ENCODE measurements at regions not wholly inside any gene's neighbourhood (a gene's known extent, or its start where the extent isn't known, plus 50 kb on each side); places are given as distances from the start of the nearest gene placed in this dataset.

- DNase-seq (ENCODE audit: low read depth) = no peak
Measured at GRCh38 chr7:156074982-156075615, 262.8 kb upstream of the SHH start.

GRCh38 chr7:156074084-156074483 is 261.8 kb upstream of the SHH start:
- DNase-seq (ENCODE audit: low read depth) = no peak

GRCh38 chr7:156073366-156074052 is 261.2 kb upstream of the SHH start:
- DNase-seq (ENCODE audit: low read depth) = no peak

- DNase-seq (ENCODE audit: low read depth) = no peak
Measured at GRCh38 chr7:156071612-156072011, 259.3 kb upstream of the SHH start.

GRCh38 chr7:156069891-156070290 is 257.6 kb upstream of the SHH start:
- DNase-seq (ENCODE audit: low read depth) = no peak

- no peak for DNase-seq (ENCODE audit: low read depth)
Measured at GRCh38 chr7:156067156-156067555, 254.9 kb upstream of the SHH start.

- no peak for DNase-seq (ENCODE audit: low read depth)
Measured at GRCh38 chr7:156065400-156065799, 253.1 kb upstream of the SHH start.

GRCh38 chr7:156064971-156065386 is 252.7 kb upstream of the SHH start:
- DNase-seq (ENCODE audit: low read depth) = peak; percentile 76

GRCh38 chr7:156063241-156063810 is 251.1 kb upstream of the SHH start:
- DNase-seq (ENCODE audit: low read depth) = no peak

GRCh38 chr7:156062286-156062685 is 250.0 kb upstream of the SHH start:
- DNase-seq (ENCODE audit: low read depth) = no peak

GRCh38 chr7:156061689-156062255 is 249.5 kb upstream of the SHH start:
- no peak for DNase-seq (ENCODE audit: low read depth)

- no peak for DNase-seq (ENCODE audit: low read depth)
Measured at GRCh38 chr7:156060925-156061324, 248.7 kb upstream of the SHH start.

- DNase-seq (ENCODE audit: low read depth) = no peak
Measured at GRCh38 chr7:156059369-156059768, 247.1 kb upstream of the SHH start.

- peak; percentile 37 for DNase-seq (ENCODE audit: low read depth)
Measured at GRCh38 chr7:156058248-156058647, 246.0 kb upstream of the SHH start.

GRCh38 chr7:156056534-156056933 is 244.3 kb upstream of the SHH start:
- DNase-seq (ENCODE audit: low read depth) = no peak

GRCh38 chr7:156055206-156055822 is 243.1 kb upstream of the SHH start:
- DNase-seq (ENCODE audit: low read depth) = peak; percentile 77

- no peak for DNase-seq (ENCODE audit: low read depth)
Measured at GRCh38 chr7:156051884-156052283, 239.6 kb upstream of the SHH start.

GRCh38 chr7:156050636-156051569 is 238.6 kb upstream of the SHH start:
- no peak for DNase-seq (ENCODE audit: low read depth)

GRCh38 chr7:156049366-156049765 is 237.1 kb upstream of the SHH start:
- no peak for DNase-seq (ENCODE audit: low read depth)

- no peak for DNase-seq (ENCODE audit: low read depth)
Measured at GRCh38 chr7:156046031-156046560, 233.8 kb upstream of the SHH start.
